K562 (cell line): ENCODE measurements at regions not wholly inside any gene's neighbourhood (a gene's known extent, or its start where the extent isn't known, plus 50 kb on each side); places are given as distances from the start of the nearest gene placed in this dataset.

Experiments
- ATAC-seq: fragments of 200-7000 bp; cut with Tn5 transposase; 3 replicates; pipeline ENCODE4 v1.9.1; 2020; ENCODE audit warnings: moderate library complexity
- BruUV-seq: library from RNA; stranded (reverse); fragments of 400-500 nt; replicated peaks from 2 replicates; lab custom pipeline; 2021; lab: Mats Ljungman, UMichigan
- CTCF ChIA-PET: fragments of 300-600 bp; formaldehyde crosslinking; extraction: SDS; loops from one replicate; lab custom pipeline; 2021; ENCODE audit warnings: low intra/inter-chr PET ratio; lab: Yijun Ruan, JAX
- POLR2A ChIA-PET: fragments of 300-600, 350-650 bp; sonication (Branson Sonifier 250); formaldehyde crosslinking; extraction: SDS; loops from one replicate; lab custom pipeline; 2021; ENCODE audit warnings: antibody characterized with exemption, inconsistent platforms; lab: Yijun Ruan, JAX
- DNase-seq, 4 experiments: peaks; one replicate each; pipeline versions ENCODE4 v3.0.0 to v3.0.0-alpha.2; 2011 to 2018; ENCODE audit warnings: low spot score in 3 of 4, mixed read lengths in 3 of 4; ENCODE audit errors: extremely low read depth in 1 of 4
- FAIRE-seq: peaks from 2 replicates; lab custom pipeline; 2011; peaks lifted over from hg19 to GRCh38; lab: Jason Lieb, UNC
- H2AFZ ChIP-seq: 2 replicates; pipeline ENCODE4 v1.6.0; 2011; ENCODE audit warnings: low read depth, low read length, control low read depth, inconsistent platforms
- H3K27ac ChIP-seq: fragments of 200-600 bp; 3 replicates; pipeline ENCODE4 v1.8.0; 2011; ENCODE audit warnings: low read depth, mild to moderate bottlenecking, control low read depth, inconsistent platforms, low read length, moderate library complexity, mixed read lengths; ENCODE audit errors: extremely low read depth
- H3K27me3 ChIP-seq, 2 experiments: fragments of 300-600 bp in 1 of 2; 2 replicates in 1 of 2; 3 replicates in 1 of 2; pipeline versions ENCODE4 v1.6.0 to v1.8.0; 2011; ENCODE audit warnings: inconsistent platforms in 2 of 2, low read length in 2 of 2, mild to moderate bottlenecking in 1 of 2, mixed read lengths in 1 of 2, moderate library complexity in 1 of 2; ENCODE audit not compliant: control insufficient read depth in 2 of 2, insufficient read depth in 2 of 2
- H3K36me3 ChIP-seq: fragments of 300-600 bp; 3 replicates; pipeline ENCODE4 v1.8.0; 2011; ENCODE audit warnings: mild to moderate bottlenecking, low read length, inconsistent platforms; ENCODE audit not compliant: control insufficient read depth, insufficient read depth
- H3K4me1 ChIP-seq, 2 experiments: fragments of 200-600 bp in 1 of 2; replicated peaks in 1 of 2; 2 replicates in 1 of 2; 3 replicates in 1 of 2; pipeline versions ENCODE4 v1.5.1 to v1.8.0; 2011; ENCODE audit warnings: inconsistent platforms in 2 of 2, low read length in 2 of 2, mild to moderate bottlenecking in 1 of 2, mixed read lengths in 1 of 2, moderate library complexity in 1 of 2; ENCODE audit not compliant: control insufficient read depth in 2 of 2, insufficient read depth in 2 of 2
- H3K4me2 ChIP-seq: 2 replicates; pipeline ENCODE4 v1.6.1; 2011; ENCODE audit warnings: low read length, control low read depth, inconsistent platforms, mixed read lengths; ENCODE audit not compliant: insufficient read depth
- H3K4me3 ChIP-seq: fragments of 200-600 bp; sonication (generic), shearing (Covaris generic); 2 replicates; pipeline ENCODE4 v1.5.1; 2016; ENCODE audit warnings: control low read depth, inconsistent platforms
- H3K79me2 ChIP-seq: fragments of 200-600 bp; 3 replicates; pipeline ENCODE4 v1.8.0; 2011; ENCODE audit warnings: low read length, inconsistent platforms; ENCODE audit not compliant: control insufficient read depth, insufficient read depth
- H3K9ac ChIP-seq, 2 experiments: 2 replicates each; pipeline versions ENCODE4 v1.6.0 to v1.6.1; 2011; ENCODE audit warnings: low read depth in 2 of 2, low read length in 2 of 2, control low read depth in 1 of 2, inconsistent platforms in 1 of 2, mild to moderate bottlenecking in 1 of 2, mixed read lengths in 1 of 2; ENCODE audit not compliant: insufficient read depth in 1 of 2
- H3K9me1 ChIP-seq: one replicate; pipeline ENCODE4 v1.6.0; 2011; ENCODE audit warnings: inconsistent platforms, mild to moderate bottlenecking, low read length, moderate library complexity; ENCODE audit not compliant: control insufficient read depth, insufficient read depth
- H3K9me3 ChIP-seq: replicated peaks from 2 replicates; pipeline ENCODE4 v1.5.1; 2011; ENCODE audit warnings: low read depth, low read length, inconsistent platforms; ENCODE audit not compliant: control insufficient read depth, insufficient read depth
- H4K20me1 ChIP-seq: replicated peaks from 2 replicates; pipeline ENCODE4 v1.6.1; 2011; ENCODE audit warnings: low read length, inconsistent platforms, mixed read lengths; ENCODE audit not compliant: control insufficient read depth, insufficient read depth
- BHLHE40 ChIP-seq: IDR thresholded peaks from 2 replicates; pipeline ENCODE4 v1.6.1; 2011; ENCODE audit warnings: low read length, improper control_type of control experiment
- BRCA1 ChIP-seq, 2 experiments: fragments of 450-650 bp in 1 of 2; sonication (generic) in 1 of 2; formaldehyde crosslinking in 1 of 2; IDR thresholded peaks; 2 replicates each; pipeline versions ENCODE4 v1.5.0 to v1.6.1; 2017 to 2020; ENCODE audit warnings: mild to moderate bottlenecking in 1 of 2, missing genetic modification reagents in 1 of 2
- CC2D1A ChIP-seq: fragments of 450-650 bp; IDR thresholded peaks from 2 replicates; pipeline ENCODE4 v1.6.1; 2017; ENCODE audit warnings: mild to moderate bottlenecking
- COPS2 ChIP-seq: fragments of 450-650 bp; conservative IDR thresholded peaks from 2 replicates; pipeline ENCODE4 v1.6.1; 2016; ENCODE audit warnings: mild to moderate bottlenecking, moderate library complexity
- CTBP1 ChIP-seq: fragments of 450-650 bp; IDR thresholded peaks from 2 replicates; pipeline ENCODE4 v1.6.1; 2016; ENCODE audit warnings: borderline replicate concordance
- FOS ChIP-seq: IDR thresholded peaks from 3 replicates; pipeline ENCODE4 v1.6.1; 2011; ENCODE audit not compliant: insufficient read length; ENCODE audit errors: extremely low read depth
- HNRNPH1 ChIP-seq: fragments of 200-400 bp; formaldehyde crosslinking; optimal IDR thresholded peaks from 2 replicates; pipeline ENCODE3; 2017; ENCODE audit warnings: low read depth, mild to moderate bottlenecking, low read length, moderate library complexity
- HNRNPLL ChIP-seq: fragments of 200-400 bp; formaldehyde crosslinking; IDR thresholded peaks from 2 replicates; pipeline ENCODE4 v1.6.1; 2017; ENCODE audit warnings: low read length, low read depth, mild to moderate bottlenecking; ENCODE audit not compliant: poor library complexity, severe bottlenecking
- NR3C1 ChIP-seq: sonication (generic); formaldehyde crosslinking; IDR thresholded peaks from 2 replicates; pipeline ENCODE4 v1.8.1; 2022; ENCODE audit warnings: missing genetic modification reagents
- PTTG1 ChIP-seq: fragments of 450-650 bp; IDR thresholded peaks from 2 replicates; pipeline ENCODE4 v1.6.1; 2016; ENCODE audit warnings: low read depth, mild to moderate bottlenecking, missing genetic modification characterization, missing compliant biosample characterization
- TARDBP ChIP-seq: fragments of 450-650 bp; IDR thresholded peaks from 2 replicates; pipeline ENCODE4 v1.6.1; 2016
- ZNF146 ChIP-seq: IDR thresholded peaks from one replicate; pipeline ENCODE4 v1.6.1; 2018; ENCODE audit warnings: missing compliant biosample characterization; ENCODE audit not compliant: unreplicated experiment
- WGBS: fragments of 100-300 bp; shearing (Covaris generic); methylation state at CpG from one replicate; pipeline ENCODE4 v1.1.6; 2016; ENCODE audit warnings: low coverage, mixed read lengths; ENCODE audit not compliant: insufficient coverage; ENCODE audit errors: missing lambda C conversion rate; 5-methylcytosine and 5-hydroxymethylcytosine counted together
- in situ Hi-C: fragments of 300-500 bp; cut with MboI; formaldehyde crosslinking; loops from 4 replicates; pipeline ENCODE4 v1.15.0; 2018; ENCODE audit warnings: inconsistent platforms, mixed read lengths
- intact Hi-C: fragments of 100-400 bp; cut with micrococcal nuclease; formaldehyde crosslinking; loops from 2 replicates; pipeline ENCODE4 v1.14.2; 2022
- TF ChIP-seq, protein P1 (sequence below): fragments of 450-650 bp; formaldehyde crosslinking; IDR thresholded peaks from 2 replicates; pipeline ENCODE4 v1.4.0; 2022; ENCODE audit warnings: missing genetic modification characterization
- TF ChIP-seq, protein P2 (sequence below): fragments of 200-800 bp; sonication (Bioruptor generic); IDR thresholded peaks from 2 replicates; pipeline ENCODE4 v1.6.1; 2017; ENCODE audit warnings: missing genetic modification characterization, missing compliant biosample characterization
- TF ChIP-seq, protein P3 (sequence below): fragments of 250-450 bp; sonication (Bioruptor Pico); IDR thresholded peaks from 2 replicates; pipeline ENCODE4 v1.8.0; 2022; ENCODE audit warnings: inconsistent platforms
- TF ChIP-seq, protein P4 (sequence below): IDR thresholded peaks from 2 replicates; pipeline ENCODE4 v1.6.1; 2014; ENCODE audit warnings: antibody characterized with exemption

DNA sequence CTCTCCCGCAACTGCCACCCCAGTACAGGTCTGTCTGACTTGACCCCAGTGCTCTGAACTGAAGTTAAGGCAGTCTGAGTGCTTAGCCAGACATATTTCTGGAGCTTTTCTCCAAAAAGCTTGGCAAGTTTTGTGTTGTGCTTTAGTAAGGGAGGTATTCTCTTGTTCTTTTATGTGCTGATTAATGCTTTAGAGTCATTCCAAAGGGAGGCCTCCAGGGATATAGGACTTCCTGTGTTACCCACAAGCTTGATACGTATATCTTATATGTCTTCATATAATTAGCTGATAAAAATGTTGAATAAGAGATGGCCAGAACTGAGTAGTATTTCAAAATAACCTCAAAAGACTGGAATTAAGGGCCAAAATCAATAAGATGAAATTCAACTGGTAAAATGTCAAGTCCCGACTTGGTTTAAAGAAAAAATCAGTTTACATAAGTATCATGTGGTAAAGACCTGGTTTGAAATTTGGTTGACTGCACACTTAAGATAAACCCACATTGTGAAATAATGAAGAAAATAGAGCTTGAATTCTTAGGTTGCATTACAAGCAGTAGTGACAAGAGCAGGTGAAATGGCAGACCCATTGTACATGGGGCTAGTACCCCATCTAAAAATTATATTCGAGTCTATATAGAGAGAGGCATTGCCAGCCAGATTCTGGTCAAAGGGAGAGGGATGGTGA is 226.9 kb downstream of the SNX19 start:
- Histone ChIP-seq H3K9me3 (no peaks in the 10 kb centered on the region), H3K9ac (no peak overlapping the region), H4K20me1 (no peaks in the 10 kb centered on the region), H3K9me1 (no peaks in the 10 kb centered on the region), H3K79me2 (no peaks in the 10 kb centered on the region), H3K27me3 (peaks cover 0 to 6% of the 10 kb centered on the region in 2 experiments; a peak in 2 of 5 replicates), H2AFZ (no peak overlapping the region), H3K36me3 (no peaks in the 10 kb centered on the region), H3K4me3 (no peak overlapping the region), H3K27ac (no peak overlapping the region), H3K4me1 (no peaks in the 10 kb centered on the region), H3K4me2 (no peak overlapping the region)
- DNase-seq (no peak), FAIRE-seq (no peak), ATAC-seq (no peak)
- 1% methylated on average over 4 of the region's 4 CpGs for WGBS
- in situ Hi-C loops (no loop called here), intact Hi-C loops (no loop called here)
- POLR2A ChIA-PET, result no interaction called here
- CTCF ChIA-PET, result no interaction called here
- BruUV-seq, result no TSS peak
- TF ChIP-seq, protein P1, sequence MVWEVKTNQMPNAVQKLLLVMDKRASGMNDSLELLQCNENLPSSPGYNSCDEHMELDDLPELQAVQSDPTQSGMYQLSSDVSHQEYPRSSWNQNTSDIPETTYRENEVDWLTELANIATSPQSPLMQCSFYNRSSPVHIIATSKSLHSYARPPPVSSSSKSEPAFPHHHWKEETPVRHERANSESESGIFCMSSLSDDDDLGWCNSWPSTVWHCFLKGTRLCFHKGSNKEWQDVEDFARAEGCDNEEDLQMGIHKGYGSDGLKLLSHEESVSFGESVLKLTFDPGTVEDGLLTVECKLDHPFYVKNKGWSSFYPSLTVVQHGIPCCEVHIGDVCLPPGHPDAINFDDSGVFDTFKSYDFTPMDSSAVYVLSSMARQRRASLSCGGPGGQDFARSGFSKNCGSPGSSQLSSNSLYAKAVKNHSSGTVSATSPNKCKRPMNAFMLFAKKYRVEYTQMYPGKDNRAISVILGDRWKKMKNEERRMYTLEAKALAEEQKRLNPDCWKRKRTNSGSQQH (CRISPR knock-in tag), result no peak
- TF ChIP-seq, protein P2, sequence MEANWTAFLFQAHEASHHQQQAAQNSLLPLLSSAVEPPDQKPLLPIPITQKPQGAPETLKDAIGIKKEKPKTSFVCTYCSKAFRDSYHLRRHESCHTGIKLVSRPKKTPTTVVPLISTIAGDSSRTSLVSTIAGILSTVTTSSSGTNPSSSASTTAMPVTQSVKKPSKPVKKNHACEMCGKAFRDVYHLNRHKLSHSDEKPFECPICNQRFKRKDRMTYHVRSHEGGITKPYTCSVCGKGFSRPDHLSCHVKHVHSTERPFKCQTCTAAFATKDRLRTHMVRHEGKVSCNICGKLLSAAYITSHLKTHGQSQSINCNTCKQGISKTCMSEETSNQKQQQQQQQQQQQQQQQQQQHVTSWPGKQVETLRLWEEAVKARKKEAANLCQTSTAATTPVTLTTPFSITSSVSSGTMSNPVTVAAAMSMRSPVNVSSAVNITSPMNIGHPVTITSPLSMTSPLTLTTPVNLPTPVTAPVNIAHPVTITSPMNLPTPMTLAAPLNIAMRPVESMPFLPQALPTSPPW (CRISPR knock-in tag), result no peak
- TF ChIP-seq PTTG1 (tag) (no peak), CC2D1A (no peak), FOS (no peak), CTBP1 (no peak), TARDBP (no peak), BHLHE40 (no peak), HNRNPLL (no peak), COPS2 (no peak), NR3C1 (CRISPR knock-in tag) (no peak), ZNF146 (CRISPR knock-in tag) (no peak), BRCA1 (IDR thresholded peaks at IDR 0.05) (no peak), BRCA1 (CRISPR knock-in tag; IDR thresholded peaks at IDR 0.05) (no peak), HNRNPH1 (no peak)
- TF ChIP-seq, protein P3, sequence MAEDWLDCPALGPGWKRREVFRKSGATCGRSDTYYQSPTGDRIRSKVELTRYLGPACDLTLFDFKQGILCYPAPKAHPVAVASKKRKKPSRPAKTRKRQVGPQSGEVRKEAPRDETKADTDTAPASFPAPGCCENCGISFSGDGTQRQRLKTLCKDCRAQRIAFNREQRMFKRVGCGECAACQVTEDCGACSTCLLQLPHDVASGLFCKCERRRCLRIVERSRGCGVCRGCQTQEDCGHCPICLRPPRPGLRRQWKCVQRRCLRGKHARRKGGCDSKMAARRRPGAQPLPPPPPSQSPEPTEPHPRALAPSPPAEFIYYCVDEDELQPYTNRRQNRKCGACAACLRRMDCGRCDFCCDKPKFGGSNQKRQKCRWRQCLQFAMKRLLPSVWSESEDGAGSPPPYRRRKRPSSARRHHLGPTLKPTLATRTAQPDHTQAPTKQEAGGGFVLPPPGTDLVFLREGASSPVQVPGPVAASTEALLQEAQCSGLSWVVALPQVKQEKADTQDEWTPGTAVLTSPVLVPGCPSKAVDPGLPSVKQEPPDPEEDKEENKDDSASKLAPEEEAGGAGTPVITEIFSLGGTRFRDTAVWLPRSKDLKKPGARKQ, result no peak
- TF ChIP-seq, protein P4, sequence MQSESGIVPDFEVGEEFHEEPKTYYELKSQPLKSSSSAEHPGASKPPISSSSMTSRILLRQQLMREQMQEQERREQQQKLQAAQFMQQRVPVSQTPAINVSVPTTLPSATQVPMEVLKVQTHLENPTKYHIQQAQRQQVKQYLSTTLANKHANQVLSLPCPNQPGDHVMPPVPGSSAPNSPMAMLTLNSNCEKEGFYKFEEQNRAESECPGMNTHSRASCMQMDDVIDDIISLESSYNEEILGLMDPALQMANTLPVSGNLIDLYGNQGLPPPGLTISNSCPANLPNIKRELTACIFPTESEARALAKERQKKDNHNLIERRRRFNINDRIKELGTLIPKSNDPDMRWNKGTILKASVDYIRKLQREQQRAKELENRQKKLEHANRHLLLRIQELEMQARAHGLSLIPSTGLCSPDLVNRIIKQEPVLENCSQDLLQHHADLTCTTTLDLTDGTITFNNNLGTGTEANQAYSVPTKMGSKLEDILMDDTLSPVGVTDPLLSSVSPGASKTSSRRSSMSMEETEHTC, result no peak
